Medulla oblongata (tissue), 1 donor: ENCODE measurements at regions not wholly inside any gene's neighbourhood (a gene's known extent, or its start where the extent isn't known, plus 50 kb on each side); places are given as distances from the start of the nearest gene placed in this dataset.
"Not testable (repeated sequence)": the region's sequence is repeated elsewhere in the genome, so short reads cannot be mapped to it uniquely, and the experiment has no call there.

Experiments
- DNase-seq: peaks from one replicate; pipeline ENCODE4 v3.0.0-alpha.2; 2015; ENCODE audit errors: extremely low spot score

DNA sequence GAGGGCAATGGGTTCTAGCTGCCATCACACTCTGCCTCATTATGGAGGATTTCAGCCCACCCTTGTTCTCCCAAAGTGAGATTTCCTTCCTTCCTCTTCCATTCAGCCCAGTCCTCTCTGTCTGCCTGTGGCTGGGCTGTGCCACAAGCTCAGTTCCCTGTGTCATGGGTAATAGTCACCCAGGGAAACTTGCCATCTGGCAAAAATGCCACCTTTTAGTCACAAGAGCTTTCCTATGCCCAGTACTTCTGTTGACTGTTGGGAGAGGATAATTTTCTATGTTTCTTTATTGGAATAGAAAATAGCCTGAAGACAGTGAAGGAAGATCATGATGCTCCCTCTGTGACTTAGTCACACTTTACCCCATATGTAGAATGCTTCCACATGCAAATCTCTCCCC lies 71.4 kb downstream of the TLR4 start:
- DNase-seq: peak; percentile 64

- peak; percentile 86 for DNase-seq
These were observed 73.6 kb downstream of the TLR4 start for GRCh38 chr9:117777823-117778222.

GRCh38 chr9:117779760-117780159 lies 75.6 kb downstream of the TLR4 start:
- DNase-seq: no peak

GRCh38 chr9:117782931-117783788 lies 79.0 kb downstream of the TLR4 start:
- peak; percentile 95 for DNase-seq

DNA sequence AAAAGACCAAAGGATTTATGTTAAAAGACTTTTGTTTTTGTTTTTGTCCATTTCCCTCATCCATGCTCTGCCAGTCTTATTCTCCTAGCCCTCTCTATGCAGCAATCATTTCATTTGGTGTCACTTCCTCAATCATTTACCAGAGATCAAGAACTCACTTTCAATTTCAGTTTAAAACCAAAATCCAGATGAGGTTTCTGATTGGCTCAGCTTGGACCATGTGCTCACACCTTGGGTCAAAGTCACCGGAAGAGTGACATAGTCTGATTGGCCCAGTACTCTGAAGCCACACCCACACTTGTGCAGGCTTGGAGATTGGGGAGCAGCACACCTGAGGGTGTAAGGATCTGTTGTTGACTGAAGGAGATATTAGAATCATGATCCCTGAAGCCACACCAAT lies 79.6 kb downstream of the TLR4 start:
- DNase-seq: peak; percentile 76

- no peak for DNase-seq
These were observed 80.8 kb downstream of the TLR4 start for GRCh38 chr9:117784996-117785395.

DNA sequence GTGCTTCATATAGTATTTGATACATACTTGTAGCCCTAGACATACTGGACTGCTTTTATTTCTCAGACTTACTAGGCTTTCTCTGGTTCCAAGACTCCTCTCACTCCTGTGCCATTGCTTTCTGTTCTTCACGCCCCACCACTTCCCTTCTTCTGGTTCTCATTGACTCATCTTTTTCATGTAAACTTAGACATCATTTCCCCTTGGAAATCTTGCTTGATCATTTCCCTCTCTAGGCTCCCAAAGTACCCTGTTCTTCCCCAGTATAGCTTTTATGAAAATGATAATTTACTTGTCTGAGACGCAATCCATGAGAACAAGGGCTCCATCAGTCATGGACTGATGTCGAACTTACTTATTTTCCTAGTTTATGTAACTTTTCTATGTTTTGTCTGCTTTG lies 83.5 kb downstream of the TLR4 start:
- DNase-seq: no peak

GRCh38 chr9:117795271-117795670 lies 91.1 kb downstream of the TLR4 start:
- DNase-seq: no peak

- DNase-seq: no peak
These were observed 92.5 kb downstream of the TLR4 start for GRCh38 chr9:117796681-117797080.

- no peak for DNase-seq
These were observed 96.2 kb downstream of the TLR4 start for GRCh38 chr9:117800389-117800788.

DNA sequence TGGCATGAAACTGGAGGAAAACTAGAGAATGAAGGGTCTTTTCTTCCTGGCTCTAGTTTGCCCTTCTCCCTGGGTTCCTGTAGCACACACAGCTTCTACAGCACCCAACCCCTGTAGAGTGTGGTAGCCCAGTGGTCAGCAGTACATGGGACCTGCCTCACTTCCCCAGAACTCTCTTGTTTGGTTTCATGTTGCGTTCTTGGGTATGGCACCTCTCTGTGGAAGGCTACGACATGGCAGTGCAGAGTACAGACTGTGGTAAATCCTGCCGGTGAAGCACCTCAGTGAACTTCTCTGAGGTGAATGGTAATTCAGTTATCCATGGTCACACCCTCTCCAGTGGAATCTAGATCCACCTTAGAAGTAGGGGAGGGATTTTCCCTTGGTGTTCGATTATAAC lies 105.5 kb downstream of the TLR4 start:
- no peak for DNase-seq

DNA sequence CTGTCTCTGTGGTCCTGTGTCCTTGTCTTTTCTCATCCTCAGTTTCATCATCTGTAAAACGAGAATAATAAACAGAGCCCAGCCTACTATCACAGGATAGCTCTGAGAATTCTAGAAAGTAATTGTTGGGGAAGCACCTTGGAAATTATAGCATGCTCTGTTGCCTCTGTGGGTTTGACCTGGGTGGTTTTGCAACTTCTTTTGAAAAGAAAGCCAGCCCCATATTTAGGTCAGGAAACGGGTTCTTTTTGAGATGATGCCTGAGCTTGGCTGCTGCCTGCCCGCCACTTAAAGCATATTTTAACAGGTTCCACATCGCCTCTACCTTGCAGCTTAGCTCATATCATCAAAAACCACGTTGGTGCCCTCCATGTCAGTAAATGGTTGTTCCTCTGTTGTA lies 111.1 kb downstream of the TLR4 start:
- DNase-seq: no peak

DNA sequence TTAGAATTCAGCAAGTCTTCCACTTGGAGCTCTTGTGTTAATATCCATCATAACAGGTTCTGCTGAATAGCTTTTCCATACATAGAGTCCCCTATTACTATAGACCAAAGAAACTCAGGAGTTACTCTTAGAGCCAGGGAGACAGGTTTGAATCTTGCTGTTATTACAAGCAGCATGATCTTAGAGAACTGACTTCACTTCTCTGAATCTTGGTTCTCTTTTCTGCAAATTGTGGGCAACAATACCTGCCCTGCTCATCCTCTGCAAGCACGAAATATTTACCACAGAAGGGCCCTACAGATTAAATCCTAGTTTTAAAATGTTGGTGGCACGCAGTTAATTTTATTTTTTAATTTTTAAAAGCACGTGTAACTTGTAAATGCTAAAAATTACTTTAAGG lies 111.7 kb downstream of the TLR4 start:
- DNase-seq: no peak

GRCh38 chr9:117821954-117822353 lies 117.8 kb downstream of the TLR4 start:
- peak; percentile 7 for DNase-seq

DNA sequence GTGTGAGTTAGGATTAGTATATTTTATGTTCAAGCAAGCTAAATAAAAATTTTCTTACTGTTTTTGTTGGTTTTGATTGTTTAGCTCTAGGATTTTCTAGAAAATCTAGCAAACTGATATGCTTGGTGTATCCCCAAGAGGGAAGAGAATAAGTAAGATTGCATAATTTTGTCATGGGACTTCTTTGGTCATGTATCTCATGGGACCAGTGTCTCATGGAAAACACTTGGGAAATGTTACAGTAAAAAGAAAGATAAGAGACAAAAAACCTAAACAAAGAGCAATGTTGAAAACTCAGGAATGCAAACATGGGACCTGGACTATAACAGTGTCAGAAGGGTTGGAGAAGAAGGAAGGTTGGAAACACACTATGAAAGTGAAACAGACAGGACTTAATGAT lies 119.4 kb downstream of the TLR4 start:
- no peak for DNase-seq

DNA sequence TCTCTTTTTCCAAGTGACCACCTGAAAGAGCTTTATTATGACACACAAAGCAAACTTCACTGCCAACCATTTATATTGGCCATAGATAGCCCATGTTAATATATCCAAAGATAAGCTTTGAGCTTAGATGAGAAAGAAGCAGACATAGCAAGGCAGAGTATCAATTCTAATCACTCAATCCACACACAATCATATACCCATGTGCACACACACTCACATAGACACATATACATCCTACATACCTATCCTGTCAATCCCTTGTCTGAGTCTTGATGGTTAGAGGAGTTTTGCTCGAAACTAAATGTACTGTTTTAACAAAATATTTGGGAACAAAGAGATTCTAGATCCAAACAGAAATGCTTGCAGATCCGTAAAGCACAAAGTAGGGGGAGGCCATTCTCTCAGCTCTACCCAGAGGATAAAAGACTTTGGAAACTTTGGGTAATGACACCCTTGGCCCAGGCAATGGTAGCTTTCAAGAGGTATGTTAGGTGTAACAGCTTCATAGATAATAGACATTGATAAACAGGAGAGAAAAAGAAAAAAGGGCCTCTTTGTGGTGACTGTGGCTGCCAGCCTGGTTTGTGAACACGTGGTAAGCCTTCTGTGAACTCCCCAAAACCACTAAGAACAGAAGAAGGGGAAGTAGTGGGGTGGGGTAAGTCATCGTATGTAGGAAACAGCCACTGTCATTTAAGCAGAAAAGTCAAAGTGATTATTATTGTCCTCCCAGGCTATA lies 121.6 kb downstream of the TLR4 start:
- peak; percentile 74 for DNase-seq

GRCh38 chr9:117826837-117827236 lies 122.6 kb downstream of the TLR4 start:
- no peak for DNase-seq

DNA sequence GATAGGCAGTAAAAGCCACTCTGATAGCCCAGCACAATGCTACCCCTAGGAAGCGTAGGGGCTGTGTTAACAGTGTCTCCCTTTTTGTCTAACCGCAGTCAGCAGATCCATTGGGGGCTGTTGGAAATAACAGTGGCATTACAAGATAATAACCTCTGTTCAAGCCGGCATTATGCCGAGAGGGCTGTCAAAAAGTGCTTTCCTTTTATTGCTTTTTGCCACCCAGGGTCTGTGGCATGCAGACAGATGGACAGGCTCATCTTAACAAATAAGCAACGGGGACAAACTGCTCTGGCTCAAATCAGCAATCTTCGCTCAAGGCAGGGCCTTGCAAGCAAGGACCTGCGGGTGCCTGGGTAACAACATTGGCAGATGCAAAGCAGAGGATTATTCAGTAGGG lies 123.3 kb downstream of the TLR4 start:
- DNase-seq: no peak

DNA sequence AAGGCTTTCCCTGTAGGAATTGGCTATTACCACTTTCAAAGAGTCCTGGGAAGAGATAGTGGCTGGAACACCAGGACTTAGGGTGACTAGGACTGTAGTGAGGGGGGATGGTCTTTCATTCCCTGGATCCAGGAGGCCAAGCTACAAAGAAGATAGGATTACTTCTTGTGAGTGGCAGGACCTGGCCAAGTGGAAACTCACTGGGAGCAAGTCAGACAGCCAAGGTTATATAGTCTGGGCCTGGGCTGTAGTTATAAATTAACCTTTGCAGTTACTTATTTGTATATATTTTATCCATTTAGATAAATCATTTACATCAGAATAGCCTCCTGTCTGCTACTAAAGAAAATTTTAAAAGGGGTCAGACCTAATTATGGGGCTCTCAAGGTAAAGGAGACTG lies 124.3 kb downstream of the TLR4 start:
- DNase-seq: no peak

- DNase-seq: no peak
These were observed 131.6 kb downstream of the TLR4 start for GRCh38 chr9:117835798-117836197.

GRCh38 chr9:117839862-117840261 lies 135.7 kb downstream of the TLR4 start:
- DNase-seq: no peak

DNA sequence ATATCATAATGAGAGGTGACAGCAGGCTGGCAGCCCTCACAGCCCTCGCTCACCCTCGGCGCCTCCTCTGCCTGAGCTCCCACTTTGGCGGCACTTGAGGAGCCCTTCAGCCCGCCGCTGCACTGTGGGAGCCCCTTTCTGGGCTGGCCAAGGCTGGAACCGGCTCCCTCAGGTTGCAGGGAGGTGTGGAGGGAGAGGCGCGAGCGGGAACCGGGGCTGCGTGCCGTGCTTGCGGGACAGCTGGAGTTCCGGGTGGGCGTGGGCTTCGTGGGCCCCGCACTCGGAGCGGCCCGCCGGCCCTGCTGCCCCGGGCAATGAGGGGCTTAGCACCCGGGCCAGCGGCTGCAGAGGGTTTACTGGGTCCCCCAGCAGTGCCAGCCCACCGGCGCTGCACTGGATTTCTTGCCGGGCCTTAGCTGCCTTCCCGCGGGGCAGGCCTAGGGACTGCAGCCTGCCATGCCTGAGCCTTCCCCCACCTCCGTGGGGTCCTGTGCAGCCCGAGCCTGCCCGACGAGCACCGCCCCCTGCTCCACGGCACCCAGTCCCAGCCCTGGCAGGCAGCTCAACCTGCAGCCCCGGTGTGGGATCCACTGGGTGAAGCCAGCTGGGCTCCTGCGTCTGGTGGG lies 147.7 kb downstream of the TLR4 start:
- not testable (repeated sequence) for DNase-seq

DNA sequence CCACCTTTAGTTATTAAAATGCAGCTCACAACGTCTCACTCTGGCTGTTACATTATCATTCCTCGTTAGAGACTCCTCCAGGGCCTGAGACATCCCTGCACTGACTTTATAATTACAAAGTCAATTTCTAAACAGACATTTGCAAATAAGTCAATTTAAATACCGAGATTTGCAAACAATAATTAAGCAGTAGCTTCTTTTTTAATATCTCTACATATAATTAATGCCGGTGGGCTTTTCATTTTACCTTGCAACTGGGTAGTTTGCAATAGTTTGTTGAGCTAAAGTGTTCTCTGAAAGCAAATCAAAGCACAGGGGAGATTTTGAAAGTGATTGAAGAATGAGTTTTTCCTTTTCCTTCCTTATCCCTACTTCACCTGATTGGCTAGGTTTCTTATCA lies 154.4 kb downstream of the TLR4 start:
- no peak for DNase-seq
